GM06990 (cell line): ENCODE measurements at regions not wholly inside any gene's neighbourhood (a gene's known extent, or its start where the extent isn't known, plus 50 kb on each side); places are given as distances from the start of the nearest gene placed in this dataset.
A peak's percentile ranks its signal among the peaks of the same experiment; 100 is the strongest.

ENCODE experiments used
- DNase-seq: peaks from one replicate; pipeline ENCODE4 v3.0.0-alpha.2; 2011; ENCODE audit not compliant: insufficient read length; ENCODE audit errors: extremely low read depth
- H3K27me3 ChIP-seq: replicated peaks from 2 replicates; pipeline ENCODE4 v1.6.0; 2011; ENCODE audit warnings: low read length; ENCODE audit not compliant: control insufficient read depth, insufficient read depth
- H3K36me3 ChIP-seq: 2 replicates; pipeline ENCODE4 v1.5.1; 2011; ENCODE audit warnings: low read length; ENCODE audit not compliant: control insufficient read depth, insufficient read depth
- H3K4me3 ChIP-seq: replicated peaks from 2 replicates; pipeline ENCODE4 v1.5.1; 2011; ENCODE audit warnings: low read depth, mild to moderate bottlenecking, control low read depth, low read length
- CTCF ChIP-seq: IDR thresholded peaks from 2 replicates; pipeline ENCODE4 v1.5.1; 2011; ENCODE audit warnings: low read length, control low read depth, mild to moderate bottlenecking, inconsistent platforms; ENCODE audit not compliant: insufficient read depth, poor library complexity, severe bottlenecking

- TF ChIP-seq CTCF, result no peak
- no peak for DNase-seq
- H3K36me3 ChIP-seq, result no peaks in the 10 kb centered on the region
- H3K27me3 ChIP-seq, result no peaks in the 10 kb centered on the region
- no peak overlapping the region for H3K4me3 ChIP-seq
These were observed 91.3 kb downstream of the VEGFA start for GRCh38 chr6:43861212-43861894.

GRCh38 chr6:43860285-43860684 lies 90.3 kb downstream of the VEGFA start:
- Histone ChIP-seq H3K4me3 (no peak overlapping the region), H3K27me3 (no peaks in the 10 kb centered on the region), H3K36me3 (no peaks in the 10 kb centered on the region)
- DNase-seq, result no peak
- TF ChIP-seq CTCF, result no peak

GRCh38 chr6:43859213-43859612 lies 89.2 kb downstream of the VEGFA start:
- Histone ChIP-seq H3K4me3 (no peak overlapping the region), H3K27me3 (no peaks in the 10 kb centered on the region), H3K36me3 (no peaks in the 10 kb centered on the region)
- TF ChIP-seq CTCF, result no peak
- DNase-seq, result no peak

GRCh38 chr6:43858161-43859153 lies 88.4 kb downstream of the VEGFA start:
- Histone ChIP-seq H3K4me3 (no peak overlapping the region), H3K36me3 (no peaks in the 10 kb centered on the region), H3K27me3 (no peaks in the 10 kb centered on the region)
- DNase-seq, result no peak
- TF ChIP-seq CTCF, result no peak

GRCh38 chr6:43856005-43856765 lies 86.2 kb downstream of the VEGFA start:
- DNase-seq, result no peak

More at GRCh38 chr6:43856005-43856765, 86.2 kb downstream of the VEGFA start:
- TF ChIP-seq CTCF, result peak; percentile 12
- H3K36me3 ChIP-seq, result no peaks in the 10 kb centered on the region
- H3K4me3 ChIP-seq, result no peak overlapping the region
- H3K27me3 ChIP-seq, result no peaks in the 10 kb centered on the region
